Motor neuron (in vitro differentiated cells): ENCODE measurements at regions not wholly inside any gene's neighbourhood (a gene's known extent, or its start where the extent isn't known, plus 50 kb on each side); places are given as distances from the start of the nearest gene placed in this dataset.
A peak's percentile ranks its signal among the peaks of the same experiment; 100 is the strongest.

ENCODE experiments used
- ATAC-seq, 8 experiments: fragments of 200-7000 bp; cut with Tn5 transposase; replicated peaks in 6 of 8; 2 replicates each; pipeline ENCODE4 v1.8.0; 2021; ENCODE audit warnings: mild to moderate bottlenecking in 8 of 8, moderate library complexity in 8 of 8
- H3K27ac ChIP-seq, 2 donors: fragments of 250-450 bp; sonication (Bioruptor Pico); 2 replicates each; pipeline ENCODE4 v1.9.0; 2021; ENCODE audit warnings: antibody characterized with exemption in 2 of 2, mild to moderate bottlenecking in 2 of 2, moderate library complexity in 1 of 2
- H3K4me1 ChIP-seq, 2 donors: fragments of 250-450 bp; sonication (Bioruptor Pico); replicated peaks in 1 of 2; 2 replicates each; pipeline ENCODE4 v1.6.1; 2021; ENCODE audit warnings: antibody characterized with exemption in 2 of 2, mild to moderate bottlenecking in 2 of 2, moderate library complexity in 1 of 2
- H3K4me3 ChIP-seq, 5 donors: fragments of 250-450 bp; sonication (Bioruptor Pico); 2 replicates each; pipeline ENCODE4 v1.9.0; 2021; ENCODE audit warnings: antibody characterized with exemption in 5 of 5, mild to moderate bottlenecking in 5 of 5, moderate library complexity in 4 of 5
- WGBS, 10 experiments: fragments of 450-650 bp; shearing (Covaris generic); methylation state at CpG; one replicate each; pipeline ENCODE4 v1.0.0; 2022; 5-methylcytosine and 5-hydroxymethylcytosine counted together
- in situ Hi-C, 9 experiments: fragments of 400-800 bp; cut with MboI; loops; one replicate each; pipeline ENCODE4 v1.15.0; 2021; ENCODE audit warnings: low sequenced_read_pairs in 9 of 9, low pct_unique_long_range_greater_than_20kb in 2 of 9; ENCODE audit not compliant: unreplicated experiment in 9 of 9

- H3K27ac ChIP-seq, result no peak overlapping the region
- 0 to 80% (median 40%) methylated on average over 1 to 7 of the region's 7 CpGs; no CpG with 5 or more reads in 1 of the 10 experiments for WGBS, 10 experiments
- ATAC-seq, result peak in 3 of 8 experiments; percentile 21 to 69 (median 53)
- H3K4me3 ChIP-seq, result no peak overlapping the region
- no peaks in the 10 kb centered on the region for H3K4me1 ChIP-seq
- in situ Hi-C loops, result no loop called here
These were observed 181.0 kb upstream of the GPR12 start for GRCh38 chr13:26941345-26942174.

GRCh38 chr13:26934096-26934495 lies 173.5 kb upstream of the GPR12 start:
- no peak for ATAC-seq
- Histone ChIP-seq H3K4me1 (no peaks in the 10 kb centered on the region), H3K27ac (no peak overlapping the region), H3K4me3 (no peak overlapping the region)
- in situ Hi-C loops, result loop anchor here in 2 of 9 experiments (10.0 kb wide), 1 partner anchor 229 kb away; no protein-coding TSS in a partner anchor
- 20 to 86% (median 40%) methylated on average over 1 to 4 of the region's 7 CpGs; no CpG with 5 or more reads in 3 of the 10 experiments for WGBS, 10 experiments

- Histone ChIP-seq H3K27ac (no peak overlapping the region), H3K4me3 (no peak overlapping the region), H3K4me1 (no peaks in the 10 kb centered on the region)
- WGBS, 10 experiments, result 0 to 100% (median 39%) methylated on average over 1 to 4 of the region's 5 CpGs; no CpG with 5 or more reads in 2 of the 10 experiments
- in situ Hi-C loops, result loop anchor here in 2 of 9 experiments (10.0 kb wide), 1 partner anchor 228 kb away; no protein-coding TSS in a partner anchor
- ATAC-seq, result peak in 2 of 8 experiments; percentile 43 to 57
These were observed 171.9 kb upstream of the GPR12 start for GRCh38 chr13:26932465-26932864.

GRCh38 chr13:26929971-26930730 lies 169.6 kb upstream of the GPR12 start:
- in situ Hi-C loops, result loop anchor here in 2 of 9 experiments (10.0 kb wide), 1 partner anchor 225 kb away; no protein-coding TSS in a partner anchor
- WGBS, 10 experiments, result 0 to 47% (median 5%) methylated on average over 1 to 11 of the region's 21 CpGs; no CpG with 5 or more reads in 2 of the 10 experiments
- ATAC-seq, result peak; percentile 82 to 99 (median 98)
- H3K4me3 ChIP-seq, result peak overlapping the region; percentile 5 to 19 (median 8)
- H3K4me1 ChIP-seq, result no peaks in the 10 kb centered on the region
- no peak overlapping the region for H3K27ac ChIP-seq

GRCh38 chr13:26927511-26927910 lies 166.9 kb upstream of the GPR12 start:
- Histone ChIP-seq H3K4me1 (peaks cover 0 to 3% of the 10 kb centered on the region in 2 donors), H3K27ac (no peak overlapping the region), H3K4me3 (no peak overlapping the region)
- no peak for ATAC-seq
- in situ Hi-C loops, result no loop called here
- 38 to 100% (median 84%) methylated on average over 3 to 11 of the region's 11 CpGs for WGBS, 10 experiments

- H3K4me1 ChIP-seq, result peaks cover 0 to 3% of the 10 kb centered on the region in 2 donors
- WGBS, 10 experiments, result 50 to 100% (median 91%) methylated on average over 2 to 3 of the region's 7 CpGs; no CpG with 5 or more reads in 6 of the 10 experiments
- in situ Hi-C loops, result no loop called here
- H3K4me3 ChIP-seq, result no peak overlapping the region
- H3K27ac ChIP-seq, result no peak overlapping the region
- no peak for ATAC-seq
These were observed 165.8 kb upstream of the GPR12 start for GRCh38 chr13:26926371-26926770.

- H3K4me3 ChIP-seq, result no peak overlapping the region
- no peak overlapping the region for H3K27ac ChIP-seq
- in situ Hi-C loops, result no loop called here
- H3K4me1 ChIP-seq, result peaks cover 3 to 10% of the 10 kb centered on the region in 2 donors
- WGBS, 10 experiments, result 0 to 100% (median 64%) methylated on average over 1 to 5 of the region's 7 CpGs; no CpG with 5 or more reads in 2 of the 10 experiments
- ATAC-seq, result peak in 2 of 8 experiments; percentile 80 to 84
These were observed 163.4 kb upstream of the GPR12 start for GRCh38 chr13:26923824-26924605.

- in situ Hi-C loops, result no loop called here
- Histone ChIP-seq H3K4me1 (peaks cover 3 to 10% of the 10 kb centered on the region in 2 donors), H3K4me3 (no peak overlapping the region), H3K27ac (no peak overlapping the region)
- ATAC-seq, result peak in 2 of 8 experiments; percentile 12 to 32
- WGBS, 10 experiments, result 0 to 100% (median 68%) methylated on average over 1 to 6 of the region's 7 CpGs; no CpG with 5 or more reads in 3 of the 10 experiments
These were observed 161.3 kb upstream of the GPR12 start for GRCh38 chr13:26921918-26922317.

GRCh38 chr13:26920614-26921355 lies 160.2 kb upstream of the GPR12 start:
- Histone ChIP-seq H3K27ac (no peak overlapping the region), H3K4me1 (peaks cover 3 to 10% of the 10 kb centered on the region in 2 donors), H3K4me3 (no peak overlapping the region)
- no peak for ATAC-seq
- in situ Hi-C loops, result no loop called here
- WGBS, 10 experiments, result 48 to 100% (median 93%) methylated on average over 1 to 6 of the region's 14 CpGs; no CpG with 5 or more reads in 2 of the 10 experiments

- no peak overlapping the region for H3K4me3 ChIP-seq
- in situ Hi-C loops, result no loop called here
- peaks cover 13 to 17% of the 10 kb centered on the region in 2 donors for H3K4me1 ChIP-seq
- no peak overlapping the region for H3K27ac ChIP-seq
- 0 to 90% (median 37%) methylated on average over 1 to 2 of the region's 2 CpGs; no CpG with 5 or more reads in 6 of the 10 experiments for WGBS, 10 experiments
- peak in 5 of 8 experiments; percentile 10 to 54 (median 38) for ATAC-seq
These were observed 159.1 kb upstream of the GPR12 start for GRCh38 chr13:26919732-26920131.

GRCh38 chr13:26919311-26919710 lies 158.7 kb upstream of the GPR12 start:
- peak in 5 of 8 experiments; percentile 64 to 84 (median 81) for ATAC-seq
- WGBS, 10 experiments, result 21 to 100% (median 64%) methylated on average over 1 to 6 of the region's 7 CpGs; no CpG with 5 or more reads in 4 of the 10 experiments
- in situ Hi-C loops, result no loop called here
- Histone ChIP-seq H3K27ac (no peak overlapping the region), H3K4me3 (no peak overlapping the region), H3K4me1 (peaks cover 16 to 21% of the 10 kb centered on the region in 2 donors)

GRCh38 chr13:26914624-26915023 lies 154.0 kb upstream of the GPR12 start:
- Histone ChIP-seq H3K4me1 (peaks cover 13 to 17% of the 10 kb centered on the region in 2 donors), H3K27ac (peak overlapping the region; percentile 31 to 68), H3K4me3 (no peak overlapping the region)
- WGBS, 10 experiments, result 60 to 100% (median 79%) methylated on average over 1 to 4 of the region's 7 CpGs; no CpG with 5 or more reads in 3 of the 10 experiments
- peak in 5 of 8 experiments; percentile 13 to 69 (median 60) for ATAC-seq
- in situ Hi-C loops, result no loop called here
